ENCODE measurements at regions not wholly inside any gene's neighbourhood (a gene's known extent, or its start where the extent isn't known, plus 50 kb on each side); places are given as distances from the start of the nearest gene placed in this dataset.

DNA sequence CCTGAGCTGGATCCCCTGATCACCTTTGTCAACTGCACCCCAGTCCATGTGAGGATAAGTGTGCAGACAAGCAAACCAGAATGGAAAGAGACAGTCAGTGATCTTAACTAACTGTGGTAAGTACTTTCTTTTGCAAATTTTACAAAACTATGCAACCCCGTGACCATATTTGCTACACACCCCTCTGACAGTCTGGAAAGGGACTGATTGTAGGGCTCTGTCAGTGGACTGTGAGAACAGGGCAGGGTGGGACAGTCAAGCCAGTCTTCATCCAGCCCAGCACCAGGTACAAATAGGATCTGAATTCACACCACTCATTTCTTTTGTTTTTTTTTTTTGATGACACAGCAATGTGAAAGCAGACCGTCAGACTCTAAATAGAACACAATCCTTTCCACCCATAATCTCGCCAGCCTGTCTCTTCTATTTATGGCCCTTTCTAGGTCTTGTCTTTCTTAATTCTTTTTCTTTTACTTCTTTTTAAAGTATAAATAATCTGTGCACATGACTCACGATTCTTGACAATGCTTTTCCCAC is 165.6 kb downstream of the ARL6IP6 start:
- H3K9me3 ChIP-seq (ENCODE audit: control insufficient read depth, insufficient read depth, low read length): no peaks in the 10 kb centered on the region
- no peak overlapping the region for H3K4me3 ChIP-seq (ENCODE audit: low read depth, low read length)
- no peaks in the 10 kb centered on the region for H3K27me3 ChIP-seq (ENCODE audit: control insufficient read depth, insufficient read depth, low read length)
- no peaks in the 10 kb centered on the region for H3K4me1 ChIP-seq (ENCODE audit: control insufficient read depth, insufficient read depth, low read length)
- H3K36me3 ChIP-seq (ENCODE audit: control insufficient read depth, insufficient read depth, low read length): no peaks in the 10 kb centered on the region
- no peak overlapping the region for H3K9ac ChIP-seq (ENCODE audit: low read depth, low read length)

DNA sequence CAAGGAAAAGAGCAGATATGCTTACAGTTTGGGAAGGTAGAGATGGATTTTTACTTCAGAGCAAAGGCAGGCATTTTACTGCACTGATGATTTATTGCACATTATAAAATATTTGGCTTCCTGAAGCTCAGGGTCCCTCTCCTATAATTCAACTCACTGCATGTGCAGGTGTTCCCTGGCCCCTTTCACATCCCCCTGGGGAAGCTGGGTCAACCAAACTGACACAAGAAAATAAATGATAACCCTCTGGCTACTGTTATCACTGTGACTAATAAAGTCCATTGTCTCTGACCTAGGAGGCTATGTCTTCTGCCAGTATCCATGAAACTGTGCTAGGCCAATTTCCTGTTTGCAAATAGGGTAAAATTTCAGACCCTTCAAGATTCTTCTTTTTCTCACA is 163.1 kb downstream of the ARL6IP6 start:
- no peaks in the 10 kb centered on the region for H3K4me1 ChIP-seq (ENCODE audit: control insufficient read depth, insufficient read depth, low read length)
- H3K27me3 ChIP-seq (ENCODE audit: control insufficient read depth, insufficient read depth, low read length): no peaks in the 10 kb centered on the region
- no peak overlapping the region for H3K9ac ChIP-seq (ENCODE audit: low read depth, low read length)
- no peak overlapping the region for H3K4me3 ChIP-seq (ENCODE audit: low read depth, low read length)
- H3K36me3 ChIP-seq (ENCODE audit: control insufficient read depth, insufficient read depth, low read length): no peaks in the 10 kb centered on the region
- H3K9me3 ChIP-seq (ENCODE audit: control insufficient read depth, insufficient read depth, low read length): no peaks in the 10 kb centered on the region

DNA sequence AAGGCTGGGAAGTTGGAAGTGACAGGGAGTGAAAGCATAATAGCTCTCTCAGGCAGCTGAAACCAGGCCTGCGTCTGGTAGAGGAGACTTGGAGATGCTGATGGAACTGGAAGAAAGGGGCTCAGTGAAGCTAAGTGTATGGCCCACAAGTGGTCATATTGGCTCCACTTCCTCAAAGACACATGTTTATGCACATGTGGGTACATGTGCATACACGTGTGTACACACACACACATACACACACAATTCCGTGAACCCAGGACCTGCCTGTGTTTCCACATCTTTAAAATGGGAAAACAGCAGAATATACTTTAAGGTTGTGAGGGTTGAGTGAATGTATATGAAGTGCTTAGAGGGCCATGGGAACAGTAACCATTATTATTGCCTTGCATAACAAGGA is 160.9 kb downstream of the ARL6IP6 start:
- H3K4me1 ChIP-seq (ENCODE audit: control insufficient read depth, insufficient read depth, low read length): no peaks in the 10 kb centered on the region
- no peaks in the 10 kb centered on the region for H3K9me3 ChIP-seq (ENCODE audit: control insufficient read depth, insufficient read depth, low read length)
- H3K4me3 ChIP-seq (ENCODE audit: low read depth, low read length): no peak overlapping the region
- no peaks in the 10 kb centered on the region for H3K27me3 ChIP-seq (ENCODE audit: control insufficient read depth, insufficient read depth, low read length)
- H3K9ac ChIP-seq (ENCODE audit: low read depth, low read length): no peak overlapping the region
- H3K36me3 ChIP-seq (ENCODE audit: control insufficient read depth, insufficient read depth, low read length): no peaks in the 10 kb centered on the region

DNA sequence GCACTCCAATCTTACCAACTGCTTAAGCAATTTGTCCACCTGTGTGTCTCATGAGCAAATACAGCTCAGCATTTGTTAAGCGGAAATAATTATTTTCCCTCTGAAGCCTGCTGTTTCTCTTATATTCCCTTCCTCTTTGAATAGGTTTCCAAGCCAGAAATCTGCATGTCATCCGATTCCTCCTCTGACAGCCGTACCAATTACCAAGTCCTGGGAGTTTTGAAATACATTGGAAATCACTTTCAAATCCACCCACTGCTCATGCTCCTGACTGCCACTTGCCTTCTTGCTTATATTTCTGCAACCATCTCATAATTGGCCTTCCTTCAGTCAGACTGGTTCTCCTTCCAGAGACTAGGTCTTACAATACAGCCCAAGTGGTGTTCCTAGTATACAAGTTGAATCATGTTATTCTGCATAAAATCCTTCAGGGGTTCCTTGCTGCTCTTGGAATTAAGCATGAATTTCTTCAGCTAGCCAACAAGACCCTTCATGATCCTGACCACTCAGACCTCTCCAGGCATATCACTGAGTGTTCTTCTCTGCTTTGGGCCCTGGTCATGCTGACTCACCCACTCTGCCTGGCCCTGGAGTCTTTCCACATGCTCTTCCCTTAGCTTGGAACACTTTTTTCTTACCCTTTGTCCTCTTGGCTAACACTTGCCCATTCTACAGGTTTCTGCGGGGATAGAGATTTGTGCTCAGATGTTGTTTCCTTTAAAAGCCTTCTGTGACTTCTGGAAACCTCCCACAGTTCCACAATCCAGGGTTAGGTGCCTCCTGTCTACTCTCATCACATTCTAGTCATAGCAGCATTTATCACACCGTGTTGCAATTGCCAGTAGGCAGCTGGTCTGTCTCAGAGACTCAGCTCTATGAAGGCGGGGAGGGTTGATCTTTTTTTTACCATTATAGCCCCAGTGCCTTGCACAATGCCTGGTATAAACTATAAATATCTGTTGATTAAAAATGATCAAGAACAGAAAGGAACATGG is 157.6 kb downstream of the ARL6IP6 start:
- Histone ChIP-seq H3K4me3 (ENCODE audit: low read depth, low read length) (no peak overlapping the region), H3K27me3 (ENCODE audit: control insufficient read depth, insufficient read depth, low read length) (no peaks in the 10 kb centered on the region), H3K4me1 (ENCODE audit: control insufficient read depth, insufficient read depth, low read length) (no peaks in the 10 kb centered on the region), H3K36me3 (ENCODE audit: control insufficient read depth, insufficient read depth, low read length) (no peaks in the 10 kb centered on the region), H3K9ac (ENCODE audit: low read depth, low read length) (no peak overlapping the region), H3K9me3 (ENCODE audit: control insufficient read depth, insufficient read depth, low read length) (no peaks in the 10 kb centered on the region)

DNA sequence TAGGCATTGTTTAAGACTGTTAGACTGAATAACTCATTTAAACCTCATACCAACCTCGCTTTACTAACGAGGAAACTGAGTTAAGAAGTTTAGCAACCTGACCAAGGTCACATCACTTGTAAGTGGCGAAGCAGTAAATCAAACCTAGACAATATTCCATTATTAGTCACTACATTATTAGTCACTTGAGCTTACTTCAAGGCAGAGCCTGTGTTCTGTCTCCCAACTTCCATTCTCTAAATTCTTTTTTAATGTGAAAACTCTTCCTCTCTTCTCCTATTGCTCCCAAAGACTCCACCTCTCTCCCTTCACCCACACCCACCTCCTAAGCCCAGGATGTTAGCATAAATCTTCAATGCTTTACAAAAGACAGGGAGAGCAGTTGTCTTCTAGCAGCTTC is 156.5 kb downstream of the ARL6IP6 start:
- Histone ChIP-seq H3K9me3 (ENCODE audit: control insufficient read depth, insufficient read depth, low read length) (no peaks in the 10 kb centered on the region), H3K4me1 (ENCODE audit: control insufficient read depth, insufficient read depth, low read length) (no peaks in the 10 kb centered on the region)

DNA sequence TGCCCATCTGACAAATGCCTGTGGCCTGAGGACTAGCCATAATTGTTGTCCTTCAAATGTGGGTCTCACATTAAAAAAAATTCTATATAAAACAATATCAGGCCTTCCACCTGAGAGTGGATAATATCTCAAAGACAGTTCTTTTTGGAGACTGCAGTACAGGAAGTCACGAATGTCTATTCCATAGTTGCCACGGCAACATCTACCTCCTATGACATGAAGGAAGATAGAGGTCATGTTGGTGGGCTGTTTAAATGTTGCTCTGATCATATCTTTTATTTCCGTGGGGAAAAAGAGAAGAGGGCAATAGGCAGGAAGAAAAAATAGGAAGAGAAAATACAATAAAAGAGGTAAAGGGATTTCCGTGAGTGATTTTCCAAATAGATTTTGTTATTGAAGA is 151.8 kb downstream of the ARL6IP6 start:
- H3K4me1 ChIP-seq (ENCODE audit: control insufficient read depth, insufficient read depth, low read length): no peaks in the 10 kb centered on the region
- no peaks in the 10 kb centered on the region for H3K36me3 ChIP-seq (ENCODE audit: control insufficient read depth, insufficient read depth, low read length)
- H3K27me3 ChIP-seq (ENCODE audit: control insufficient read depth, insufficient read depth, low read length): no peaks in the 10 kb centered on the region
- no peak overlapping the region for H3K9ac ChIP-seq (ENCODE audit: low read depth, low read length)
- H3K4me3 ChIP-seq (ENCODE audit: low read depth, low read length): no peak overlapping the region
- H3K9me3 ChIP-seq (ENCODE audit: control insufficient read depth, insufficient read depth, low read length): no peaks in the 10 kb centered on the region

More for the DNA sequence above, 156.5 kb downstream of the ARL6IP6 start:
- Histone ChIP-seq H3K9ac (ENCODE audit: low read depth, low read length) (no peak overlapping the region), H3K36me3 (ENCODE audit: control insufficient read depth, insufficient read depth, low read length) (no peaks in the 10 kb centered on the region), H3K4me3 (ENCODE audit: low read depth, low read length) (no peak overlapping the region), H3K27me3 (ENCODE audit: control insufficient read depth, insufficient read depth, low read length) (no peaks in the 10 kb centered on the region)

DNA sequence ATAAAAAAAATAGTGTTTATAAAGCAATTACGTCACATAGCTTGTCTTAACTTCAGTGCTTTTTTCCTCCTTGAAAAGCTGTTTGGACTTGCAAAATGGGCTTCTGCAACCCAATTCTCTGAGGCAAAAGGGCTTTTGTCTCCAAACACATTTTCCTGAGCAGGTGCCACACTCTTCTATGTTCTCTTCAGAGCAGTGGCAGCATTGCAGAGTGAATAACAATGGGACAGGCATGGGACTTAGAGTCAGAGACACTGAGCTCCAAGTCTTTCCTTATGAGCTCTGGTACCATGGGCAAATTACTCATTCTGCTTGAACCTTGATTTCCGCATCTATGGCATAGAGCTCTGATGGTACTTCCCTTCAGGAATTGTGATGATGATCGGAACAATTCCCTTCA is 149.0 kb downstream of the ARL6IP6 start:
- Histone ChIP-seq H3K9me3 (ENCODE audit: control insufficient read depth, insufficient read depth, low read length) (peaks cover 7% of the 10 kb centered on the region), H3K27me3 (ENCODE audit: control insufficient read depth, insufficient read depth, low read length) (no peaks in the 10 kb centered on the region), H3K4me3 (ENCODE audit: low read depth, low read length) (no peak overlapping the region), H3K36me3 (ENCODE audit: control insufficient read depth, insufficient read depth, low read length) (no peaks in the 10 kb centered on the region), H3K9ac (ENCODE audit: low read depth, low read length) (no peak overlapping the region), H3K4me1 (ENCODE audit: control insufficient read depth, insufficient read depth, low read length) (no peaks in the 10 kb centered on the region)

DNA sequence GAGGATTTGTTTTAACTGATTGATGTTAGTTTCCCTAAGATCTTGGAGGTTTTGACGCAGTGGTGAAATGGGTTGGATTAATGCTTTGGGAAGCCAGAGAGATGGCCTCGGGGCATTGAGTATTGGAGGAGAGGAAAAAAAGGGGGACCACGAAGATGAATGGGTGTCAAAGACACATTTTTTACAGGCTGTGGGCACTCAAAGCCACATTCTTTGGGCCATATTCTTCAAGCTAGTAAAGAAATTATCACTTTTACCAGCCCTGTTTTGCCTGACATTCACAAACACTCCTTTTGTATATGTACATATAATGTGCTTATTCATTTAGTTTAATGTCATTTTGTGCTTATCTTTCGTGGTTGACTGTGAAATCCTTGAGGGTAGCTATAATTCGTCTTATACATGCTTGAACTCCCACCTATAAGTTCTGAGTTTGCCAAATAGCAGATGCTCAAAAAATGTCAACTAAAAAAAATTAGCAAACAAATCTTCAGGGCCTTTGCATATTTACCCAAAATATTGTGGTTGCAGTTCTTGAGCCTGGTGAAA is 146.3 kb downstream of the ARL6IP6 start:
- Histone ChIP-seq H3K27me3 (ENCODE audit: control insufficient read depth, insufficient read depth, low read length) (no peaks in the 10 kb centered on the region), H3K36me3 (ENCODE audit: control insufficient read depth, insufficient read depth, low read length) (no peaks in the 10 kb centered on the region), H3K4me3 (ENCODE audit: low read depth, low read length) (no peak overlapping the region), H3K4me1 (ENCODE audit: control insufficient read depth, insufficient read depth, low read length) (no peaks in the 10 kb centered on the region), H3K9me3 (ENCODE audit: control insufficient read depth, insufficient read depth, low read length) (peaks cover 17% of the 10 kb centered on the region), H3K9ac (ENCODE audit: low read depth, low read length) (no peak overlapping the region)

DNA sequence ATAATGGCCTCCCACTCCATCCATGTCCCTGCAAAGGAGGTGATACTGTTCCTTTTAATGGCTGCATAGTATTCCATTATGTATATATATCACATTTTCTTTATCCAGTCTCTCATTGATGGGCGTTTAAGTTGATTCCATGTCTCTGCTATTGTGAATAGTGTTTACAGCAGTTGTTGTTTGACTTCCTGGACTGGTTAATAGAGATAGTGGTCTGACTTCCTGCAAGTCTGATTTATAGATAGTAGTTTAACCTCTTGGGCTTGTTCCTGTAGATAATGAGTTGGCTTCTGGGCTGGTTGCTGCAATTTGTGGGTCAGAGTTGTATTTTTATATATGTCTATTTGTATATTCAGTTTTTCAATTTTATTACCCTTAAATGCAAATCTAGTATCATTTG is 145.4 kb downstream of the ARL6IP6 start:
- Histone ChIP-seq H3K9me3 (ENCODE audit: control insufficient read depth, insufficient read depth, low read length) (peaks cover 17% of the 10 kb centered on the region), H3K4me3 (ENCODE audit: low read depth, low read length) (no peak overlapping the region), H3K27me3 (ENCODE audit: control insufficient read depth, insufficient read depth, low read length) (no peaks in the 10 kb centered on the region), H3K9ac (ENCODE audit: low read depth, low read length) (no peak overlapping the region), H3K4me1 (ENCODE audit: control insufficient read depth, insufficient read depth, low read length) (no peaks in the 10 kb centered on the region), H3K36me3 (ENCODE audit: control insufficient read depth, insufficient read depth, low read length) (no peaks in the 10 kb centered on the region)

DNA sequence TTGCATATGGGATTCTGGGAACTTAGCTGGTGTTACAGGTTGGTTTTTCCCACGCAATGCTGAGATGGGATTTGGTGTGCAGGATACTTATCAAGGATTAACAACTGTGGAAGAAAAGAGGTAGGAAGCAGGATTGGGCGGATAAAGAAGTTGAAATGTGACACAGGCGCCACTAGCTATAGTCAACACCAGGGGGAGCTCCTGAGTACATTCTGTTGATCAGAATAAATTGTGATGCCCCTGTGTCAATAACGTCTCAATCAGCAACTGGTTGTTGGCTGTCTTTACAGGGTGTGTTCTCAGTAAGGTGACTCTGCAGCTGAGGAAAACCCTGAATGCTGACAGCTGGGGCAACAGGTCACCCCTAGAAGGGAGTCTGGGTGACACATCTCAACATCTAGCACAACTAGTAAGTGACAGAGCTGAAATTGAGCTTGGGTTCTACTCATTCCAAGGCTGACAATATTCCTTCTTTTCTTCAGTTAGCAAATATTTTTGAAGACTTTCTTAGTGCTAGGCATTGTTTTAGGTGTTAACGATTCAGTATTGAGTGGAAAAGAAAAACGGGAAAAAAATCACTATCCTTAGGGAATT is 143.0 kb downstream of the ARL6IP6 start:
- no peaks in the 10 kb centered on the region for H3K27me3 ChIP-seq (ENCODE audit: control insufficient read depth, insufficient read depth, low read length)
- H3K36me3 ChIP-seq (ENCODE audit: control insufficient read depth, insufficient read depth, low read length): no peaks in the 10 kb centered on the region
- no peaks in the 10 kb centered on the region for H3K4me1 ChIP-seq (ENCODE audit: control insufficient read depth, insufficient read depth, low read length)
- H3K9me3 ChIP-seq (ENCODE audit: control insufficient read depth, insufficient read depth, low read length): peaks cover 17% of the 10 kb centered on the region
- no peak overlapping the region for H3K9ac ChIP-seq (ENCODE audit: low read depth, low read length)
- H3K4me3 ChIP-seq (ENCODE audit: low read depth, low read length): no peak overlapping the region

DNA sequence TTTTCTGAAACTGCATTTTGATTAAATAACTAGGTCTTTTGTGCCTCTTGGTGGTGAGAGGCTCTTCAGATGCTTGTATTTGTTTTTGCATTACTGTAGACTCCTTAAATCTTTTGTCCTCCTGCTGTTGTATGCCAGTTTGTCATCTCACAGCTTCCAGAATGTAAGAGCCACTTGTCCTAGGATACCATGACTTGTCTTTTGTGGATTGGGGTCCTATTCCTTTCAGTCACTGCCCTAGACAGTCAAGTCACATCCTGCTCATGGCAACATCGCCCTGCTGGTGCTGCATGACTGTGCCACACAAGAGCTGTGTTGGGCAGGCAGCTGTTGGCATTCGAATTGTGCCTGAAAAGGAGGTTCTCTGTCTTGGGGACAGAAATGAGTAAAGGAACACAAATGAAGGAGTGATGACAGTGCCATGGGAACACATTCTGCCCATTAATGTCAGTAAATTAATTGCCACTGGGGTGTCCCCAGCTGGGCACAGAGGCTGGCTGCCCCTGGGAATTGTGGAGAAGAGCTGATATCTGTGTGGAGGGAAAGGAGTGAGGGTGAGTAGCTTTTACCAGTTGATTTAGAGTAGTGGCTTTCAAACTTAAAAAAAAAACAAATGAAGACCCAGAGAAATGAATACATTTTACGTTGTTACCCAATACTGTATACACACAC is 140.3 kb downstream of the ARL6IP6 start:
- H3K4me1 ChIP-seq (ENCODE audit: control insufficient read depth, insufficient read depth, low read length): no peaks in the 10 kb centered on the region
- no peaks in the 10 kb centered on the region for H3K27me3 ChIP-seq (ENCODE audit: control insufficient read depth, insufficient read depth, low read length)
- no peaks in the 10 kb centered on the region for H3K36me3 ChIP-seq (ENCODE audit: control insufficient read depth, insufficient read depth, low read length)
- H3K9ac ChIP-seq (ENCODE audit: low read depth, low read length): no peak overlapping the region
- peaks cover 16% of the 10 kb centered on the region for H3K9me3 ChIP-seq (ENCODE audit: control insufficient read depth, insufficient read depth, low read length)
- H3K4me3 ChIP-seq (ENCODE audit: low read depth, low read length): no peak overlapping the region
